Fibroblast of gingiva (primary cell): ENCODE measurements at regions not wholly inside any gene's neighbourhood (a gene's known extent, or its start where the extent isn't known, plus 50 kb on each side); places are given as distances from the start of the nearest gene placed in this dataset.
"Not testable (repeated sequence)": the region's sequence is repeated elsewhere in the genome, so short reads cannot be mapped to it uniquely, and the experiment has no call there.

ENCODE experiments used
- DNase-seq: peaks from one replicate; pipeline ENCODE4 v3.0.0-alpha.2; 2011; ENCODE audit warnings: low read depth

GRCh38 chr10:111598433-111599059 lies 521.7 kb downstream of the ADRA2A start:
- peak; percentile 38 for DNase-seq

- no peak for DNase-seq
Measured at GRCh38 chr10:111599943-111600342, 523.1 kb downstream of the ADRA2A start.

DNA sequence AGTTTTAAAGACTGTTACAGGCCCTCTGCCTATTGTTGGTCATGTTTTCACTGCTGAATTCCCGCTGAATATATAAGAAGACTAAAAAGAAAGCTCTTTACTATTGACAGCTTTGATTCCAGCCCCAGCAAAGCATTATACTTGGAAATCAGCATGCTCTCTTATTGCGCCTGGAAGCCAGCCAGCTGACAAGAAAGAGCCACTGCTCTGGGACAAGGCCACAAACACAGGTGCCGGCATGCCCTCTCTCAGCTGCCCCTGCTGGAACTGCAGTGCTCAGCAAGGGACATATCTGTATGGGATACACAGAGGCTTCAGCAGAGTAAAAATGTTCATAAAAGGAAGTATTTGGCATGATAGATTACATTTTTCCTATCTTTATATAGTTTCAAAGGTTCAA lies 523.9 kb downstream of the ADRA2A start:
- DNase-seq, result no peak

DNA sequence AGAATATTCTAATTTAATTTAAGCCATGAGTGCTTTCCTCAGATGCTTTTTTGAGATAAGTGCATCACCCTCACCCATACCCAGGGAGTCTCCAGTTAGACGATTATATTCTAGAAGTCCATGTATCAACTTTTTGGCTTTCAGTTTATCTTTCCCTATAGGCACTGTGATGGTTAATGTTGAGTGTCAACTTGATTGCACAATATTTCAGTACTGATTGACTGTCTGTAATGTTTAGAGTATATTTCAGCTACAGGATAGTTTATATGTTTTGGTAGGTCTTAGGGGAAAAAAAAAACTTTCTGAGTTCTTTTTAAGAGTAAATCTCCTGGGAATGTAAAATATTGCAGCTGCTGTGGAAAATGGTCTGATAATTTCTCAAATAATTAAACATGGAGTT lies 535.4 kb downstream of the ADRA2A start:
- no peak for DNase-seq

DNA sequence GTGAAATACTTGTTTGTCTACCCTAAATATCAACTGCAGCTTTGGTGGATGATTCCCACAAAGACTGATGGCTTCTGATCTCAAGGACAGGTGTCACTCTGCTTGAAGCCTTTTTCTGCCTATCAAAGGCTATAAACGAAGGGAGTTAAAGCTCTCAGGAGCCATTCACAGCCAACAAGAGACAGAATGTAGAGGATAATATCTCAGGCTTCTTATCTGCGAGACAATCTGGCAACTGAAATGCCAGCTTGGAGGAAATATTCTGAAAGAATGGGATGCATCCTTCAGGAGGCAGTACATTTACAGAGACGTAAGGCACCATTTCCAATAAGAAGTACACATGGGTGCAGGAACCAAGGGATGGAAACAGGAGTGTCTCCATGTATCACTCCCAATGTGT lies 549.4 kb downstream of the GPAM start:
- DNase-seq, result no peak

DNA sequence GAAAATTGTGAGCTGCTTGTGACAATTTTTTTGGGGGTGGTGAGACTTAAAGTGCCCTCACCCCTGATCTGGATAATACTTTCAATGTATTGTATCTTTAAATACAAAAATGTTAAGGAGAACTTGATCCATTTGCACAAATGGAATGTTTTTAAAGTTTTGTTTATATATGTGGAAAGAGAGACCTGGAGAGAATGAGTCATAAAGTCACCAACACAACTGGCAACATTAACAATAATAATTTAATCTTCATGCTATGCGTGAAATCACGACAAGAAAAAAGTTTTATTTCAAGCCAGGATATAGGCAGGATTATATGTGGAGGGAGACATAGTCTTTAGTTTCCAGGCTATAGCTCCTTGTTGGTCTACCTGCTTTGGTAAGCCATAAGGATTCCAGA lies 537.5 kb downstream of the GPAM start:
- peak; percentile 66 for DNase-seq

GRCh38 chr10:111648046-111648445 lies 535.5 kb downstream of the GPAM start:
- peak; percentile 89 for DNase-seq

- DNase-seq, result not testable (repeated sequence)
Measured at GRCh38 chr10:111649080-111649479, 534.5 kb downstream of the GPAM start.

- no peak for DNase-seq
Measured at GRCh38 chr10:111650088-111650487, 533.5 kb downstream of the GPAM start.

DNA sequence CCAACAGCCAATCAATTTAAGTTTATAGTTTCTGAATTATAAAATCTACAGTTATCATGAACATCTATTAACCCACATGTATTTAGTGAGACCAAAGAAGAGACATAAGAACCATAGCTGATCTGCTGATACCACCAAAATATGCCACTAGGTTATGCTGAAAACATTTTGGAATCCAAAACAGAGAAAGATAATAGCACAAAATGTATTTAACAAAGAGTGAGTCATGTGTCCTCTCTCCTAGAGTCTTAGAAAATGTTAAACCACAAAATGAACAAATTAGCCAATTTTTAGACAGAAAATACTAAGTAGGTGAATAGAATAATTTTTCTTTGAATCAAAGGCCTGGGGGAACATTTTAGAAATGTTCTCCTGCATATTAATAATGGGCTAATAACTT lies 527.5 kb downstream of the GPAM start:
- peak; percentile 40 for DNase-seq

DNA sequence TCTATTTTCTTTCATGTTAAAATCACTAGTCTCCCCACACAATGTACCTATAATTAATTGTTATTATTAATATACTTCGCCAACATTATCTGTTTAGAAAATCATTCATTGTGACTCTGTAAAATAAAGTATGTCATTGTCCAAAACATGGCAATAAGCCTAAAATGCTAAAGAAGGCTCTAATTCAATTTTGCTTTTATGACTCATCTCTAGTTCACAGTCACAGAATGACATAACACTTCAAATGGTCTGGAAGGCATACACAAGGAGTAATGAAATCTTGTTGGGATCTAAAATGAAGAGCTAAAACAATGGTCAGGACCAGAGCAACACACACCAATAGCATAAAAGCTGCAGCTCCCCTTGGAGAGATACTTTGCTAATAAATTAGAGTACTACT lies 505.8 kb downstream of the GPAM start:
- DNase-seq, result peak; percentile 11

GRCh38 chr10:111686796-111687195 lies 496.8 kb downstream of the GPAM start:
- no peak for DNase-seq

- no peak for DNase-seq
Measured at GRCh38 chr10:111698711-111699110, 484.9 kb downstream of the GPAM start.

GRCh38 chr10:111703986-111704385 lies 479.6 kb downstream of the GPAM start:
- DNase-seq, result no peak

DNA sequence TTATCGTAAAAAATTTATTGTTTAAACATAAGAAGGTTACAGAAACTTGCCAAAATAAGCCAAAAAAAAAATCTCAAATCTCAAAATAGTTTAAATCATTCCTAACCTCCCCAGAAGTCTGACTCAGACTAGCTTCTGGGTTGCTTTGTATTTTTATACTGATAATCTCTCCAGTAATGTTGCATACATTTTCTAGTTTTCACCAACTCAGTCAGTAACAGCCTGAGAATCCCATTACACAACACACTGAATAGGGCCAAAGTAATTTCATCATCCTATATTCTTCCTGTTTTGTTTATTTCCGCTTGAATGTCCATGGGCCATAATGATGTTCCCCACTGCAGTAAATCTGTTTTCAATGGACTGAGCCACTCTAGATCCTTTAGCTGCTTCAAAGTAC lies 478.5 kb downstream of the GPAM start:
- DNase-seq, result peak; percentile 81

DNA sequence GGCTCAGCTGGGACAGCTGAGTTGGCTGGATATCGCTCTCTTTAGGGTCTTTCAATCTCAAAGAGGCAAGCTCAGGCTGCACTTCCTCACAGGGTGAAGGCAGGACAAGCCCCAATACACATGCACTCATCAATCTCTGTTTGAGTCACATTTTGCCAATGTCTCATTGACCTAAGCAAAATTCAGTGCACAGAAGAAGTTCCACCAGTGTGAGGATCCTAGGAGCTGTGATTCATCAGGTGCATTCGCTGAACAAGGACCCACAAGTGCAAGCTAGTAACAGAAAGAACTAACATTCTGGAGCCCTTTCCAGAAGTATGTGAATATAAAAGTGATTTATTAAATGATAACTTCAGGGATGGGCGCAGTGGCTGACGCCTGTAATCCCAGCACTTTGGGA lies 477.2 kb downstream of the GPAM start:
- no peak for DNase-seq

GRCh38 chr10:111707076-111707475 lies 476.5 kb downstream of the GPAM start:
- DNase-seq, result peak; percentile 66

- DNase-seq, result no peak
Measured at GRCh38 chr10:111709603-111710002, 474.0 kb downstream of the GPAM start.

DNA sequence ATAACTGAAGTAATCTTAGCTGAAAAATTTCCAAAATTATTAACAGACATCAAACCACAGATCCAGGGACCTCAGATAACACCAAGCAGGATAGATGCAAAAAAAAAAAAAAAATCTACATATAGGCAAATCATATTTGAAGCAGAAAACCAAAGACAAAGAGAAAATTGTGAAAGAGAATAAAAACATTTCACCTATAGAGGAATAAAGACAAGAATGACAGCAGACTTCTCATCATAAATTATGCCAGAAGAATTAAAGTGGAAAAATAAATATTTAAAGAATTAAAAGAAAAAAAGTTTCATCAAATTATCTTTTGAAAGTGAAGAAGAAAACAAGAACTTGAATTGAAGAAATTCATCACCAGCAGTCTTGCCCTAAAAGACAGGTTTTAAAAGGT lies 467.5 kb downstream of the GPAM start:
- DNase-seq, result no peak

- DNase-seq, result no peak
Measured at GRCh38 chr10:111724121-111724520, 459.4 kb downstream of the GPAM start.

- DNase-seq, result no peak
Measured at GRCh38 chr10:111725050-111725449, 458.5 kb downstream of the GPAM start.

- no peak for DNase-seq
Measured at GRCh38 chr10:111732166-111732785, 451.3 kb downstream of the GPAM start.

DNA sequence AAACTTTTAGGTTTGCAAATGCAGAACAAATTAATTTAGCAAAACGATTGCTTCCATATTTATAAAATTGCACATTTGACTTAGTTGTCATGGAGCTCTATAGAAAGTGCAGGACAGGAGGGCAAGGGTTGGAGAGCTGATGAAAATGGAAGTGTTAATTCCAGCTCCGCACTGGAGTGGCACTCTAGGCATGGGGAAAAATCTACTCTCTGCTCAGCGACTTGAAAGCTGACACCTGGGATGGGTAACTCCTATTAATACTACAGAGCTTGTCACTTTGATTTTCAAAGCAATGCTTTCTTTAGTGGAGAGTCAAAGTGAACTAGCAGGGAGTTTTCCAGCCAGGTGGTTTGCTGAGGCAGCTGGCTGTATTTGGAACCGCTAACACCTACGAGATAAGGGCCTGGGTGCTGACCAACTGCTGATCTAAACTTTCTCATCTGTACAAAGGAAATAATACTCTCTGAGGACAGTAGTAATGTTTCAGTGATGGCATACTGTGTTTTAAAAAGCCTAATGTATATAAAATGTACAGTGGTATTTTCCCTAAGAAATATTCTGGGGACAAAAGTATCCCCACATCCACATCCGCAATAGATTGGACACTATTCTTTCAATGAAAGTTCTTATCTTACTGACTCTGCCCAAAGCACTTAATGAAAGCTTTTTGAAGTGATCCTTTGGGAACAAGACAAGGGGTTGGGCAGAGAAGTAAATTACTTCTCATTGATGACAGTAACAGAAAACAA lies 444.3 kb downstream of the GPAM start:
- DNase-seq, result no peak

DNA sequence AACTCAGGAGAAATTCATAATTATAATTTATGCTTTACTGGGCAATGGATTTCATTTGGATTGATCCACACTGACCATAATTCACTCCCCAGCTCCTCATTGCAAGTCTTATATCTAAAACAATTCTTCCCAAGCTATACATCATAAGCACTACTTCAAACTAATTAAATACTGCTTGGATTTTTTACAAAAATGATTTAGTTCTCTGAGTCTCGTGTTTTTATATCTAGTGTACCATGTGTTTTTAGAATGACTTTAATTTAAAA lies 443.8 kb downstream of the GPAM start:
- no peak for DNase-seq
